ENCODE measurements at regions not wholly inside any gene's neighbourhood (a gene's known extent, or its start where the extent isn't known, plus 50 kb on each side); places are given as distances from the start of the nearest gene placed in this dataset.

DNA sequence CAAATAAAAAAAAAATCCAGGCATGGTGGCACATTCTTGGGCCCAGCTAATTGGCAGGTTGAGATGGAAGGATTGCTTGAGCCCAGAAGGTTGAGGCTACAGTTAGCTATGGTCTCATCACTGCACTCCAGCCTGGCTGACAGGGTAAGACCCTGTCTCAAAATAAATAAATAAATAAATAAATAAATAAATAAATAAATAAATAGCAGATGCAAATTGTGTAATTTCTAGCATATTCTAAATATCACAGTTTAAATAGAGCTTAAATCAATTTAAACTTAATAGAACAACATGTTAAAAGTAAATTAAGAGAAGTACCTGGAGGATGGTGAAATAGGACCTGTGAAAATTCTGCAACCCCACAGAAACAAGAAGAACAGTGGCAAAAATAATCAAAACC is 290.5 kb downstream of the TFEC start:
- TF ChIP-seq POLR2A (IDR thresholded peaks at IDR 0.05) = no peak
- TF ChIP-seq, protein P1, sequence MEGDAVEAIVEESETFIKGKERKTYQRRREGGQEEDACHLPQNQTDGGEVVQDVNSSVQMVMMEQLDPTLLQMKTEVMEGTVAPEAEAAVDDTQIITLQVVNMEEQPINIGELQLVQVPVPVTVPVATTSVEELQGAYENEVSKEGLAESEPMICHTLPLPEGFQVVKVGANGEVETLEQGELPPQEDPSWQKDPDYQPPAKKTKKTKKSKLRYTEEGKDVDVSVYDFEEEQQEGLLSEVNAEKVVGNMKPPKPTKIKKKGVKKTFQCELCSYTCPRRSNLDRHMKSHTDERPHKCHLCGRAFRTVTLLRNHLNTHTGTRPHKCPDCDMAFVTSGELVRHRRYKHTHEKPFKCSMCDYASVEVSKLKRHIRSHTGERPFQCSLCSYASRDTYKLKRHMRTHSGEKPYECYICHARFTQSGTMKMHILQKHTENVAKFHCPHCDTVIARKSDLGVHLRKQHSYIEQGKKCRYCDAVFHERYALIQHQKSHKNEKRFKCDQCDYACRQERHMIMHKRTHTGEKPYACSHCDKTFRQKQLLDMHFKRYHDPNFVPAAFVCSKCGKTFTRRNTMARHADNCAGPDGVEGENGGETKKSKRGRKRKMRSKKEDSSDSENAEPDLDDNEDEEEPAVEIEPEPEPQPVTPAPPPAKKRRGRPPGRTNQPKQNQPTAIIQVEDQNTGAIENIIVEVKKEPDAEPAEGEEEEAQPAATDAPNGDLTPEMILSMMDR (IDR thresholded peaks at IDR 0.05) = no peak
